HG02588 (cell line): ENCODE measurements at regions not wholly inside any gene's neighbourhood (a gene's known extent, or its start where the extent isn't known, plus 50 kb on each side); places are given as distances from the start of the nearest gene placed in this dataset.
A peak's percentile ranks its signal among the peaks of the same experiment; 100 is the strongest.

Experiments used
- ATAC-seq: cut with Tn5 transposase; IDR thresholded peaks from one replicate; pipeline ENCODE4 v1.9.1; 2021; ENCODE audit warnings: mild to moderate bottlenecking, moderate library complexity; ENCODE audit not compliant: unreplicated experiment

DNA sequence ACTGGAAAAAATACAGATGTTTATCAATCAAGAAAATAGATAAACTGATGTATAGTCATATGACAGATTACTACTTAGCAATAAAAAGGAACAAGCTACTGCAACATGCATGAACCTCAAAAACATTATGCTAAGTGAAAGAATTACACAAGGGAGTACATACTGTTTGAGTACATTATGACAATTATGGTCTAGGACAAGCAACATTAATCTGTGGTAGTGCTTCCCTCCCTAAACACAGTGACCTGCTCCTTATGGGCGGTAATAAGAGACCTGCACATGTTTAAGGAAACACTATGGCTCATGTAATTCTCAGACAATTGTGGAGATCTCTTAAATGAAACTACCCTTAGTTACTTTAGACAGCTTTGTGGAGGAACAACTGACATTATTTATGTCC, 421.2 kb upstream of the FBXO33 start:
- ATAC-seq = no peak

DNA sequence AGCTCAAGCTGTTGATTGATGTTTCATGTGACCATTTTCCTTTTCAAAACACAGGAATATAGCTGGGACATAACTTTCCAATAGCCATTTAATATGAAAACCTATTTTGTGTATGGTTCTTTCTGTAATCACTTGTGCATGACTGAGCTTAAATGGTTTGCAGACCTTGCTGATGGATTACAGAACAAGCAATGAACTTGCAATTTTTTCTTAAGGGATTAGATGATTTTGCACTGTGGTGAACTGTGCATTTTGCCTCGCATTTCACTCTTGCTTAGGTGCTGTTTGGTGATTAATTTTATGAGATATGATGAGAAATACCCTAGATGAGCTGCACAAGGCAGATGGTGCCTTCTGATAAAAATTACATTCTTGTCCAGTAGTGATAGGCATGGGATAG, 419.0 kb upstream of the FBXO33 start:
- ATAC-seq = no peak

DNA sequence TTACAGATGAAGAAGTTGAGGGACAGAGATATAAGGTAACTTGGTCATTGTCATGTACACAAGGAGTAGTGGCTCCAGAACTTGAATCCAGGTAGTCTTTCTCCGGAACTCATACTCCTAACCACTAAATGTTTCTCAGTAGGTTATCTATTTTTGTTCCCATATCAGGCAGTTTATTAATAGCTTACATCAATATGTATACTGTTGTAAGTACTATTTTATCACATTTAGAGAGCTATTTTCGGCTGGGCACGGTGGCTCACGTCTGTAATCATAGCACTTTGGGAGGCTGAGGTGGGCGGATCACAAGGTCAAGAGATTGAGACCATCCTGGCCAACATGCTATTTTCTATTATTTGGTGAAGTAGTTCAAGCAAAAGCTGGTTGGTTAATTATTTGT, 415.6 kb upstream of the FBXO33 start:
- no peak for ATAC-seq

DNA sequence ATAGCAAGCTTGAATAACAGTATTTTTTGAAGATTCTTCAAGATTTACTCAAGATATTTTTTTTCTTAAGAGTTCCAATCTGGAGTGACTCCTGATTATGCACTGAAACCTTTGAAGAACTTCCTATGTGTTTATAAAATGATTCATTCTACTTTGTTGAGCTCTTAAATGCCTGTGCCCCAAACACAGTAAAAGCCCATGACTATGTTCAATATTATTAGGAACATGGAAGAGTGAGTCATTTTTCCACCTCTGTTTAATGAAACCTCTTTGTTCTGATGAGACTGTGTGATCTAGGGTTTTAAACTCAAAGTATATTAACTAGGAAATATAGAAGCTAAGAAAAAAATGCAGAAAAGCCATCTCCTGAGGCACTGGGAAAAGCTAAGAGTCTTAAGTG, 415.0 kb upstream of the FBXO33 start:
- ATAC-seq = no peak

DNA sequence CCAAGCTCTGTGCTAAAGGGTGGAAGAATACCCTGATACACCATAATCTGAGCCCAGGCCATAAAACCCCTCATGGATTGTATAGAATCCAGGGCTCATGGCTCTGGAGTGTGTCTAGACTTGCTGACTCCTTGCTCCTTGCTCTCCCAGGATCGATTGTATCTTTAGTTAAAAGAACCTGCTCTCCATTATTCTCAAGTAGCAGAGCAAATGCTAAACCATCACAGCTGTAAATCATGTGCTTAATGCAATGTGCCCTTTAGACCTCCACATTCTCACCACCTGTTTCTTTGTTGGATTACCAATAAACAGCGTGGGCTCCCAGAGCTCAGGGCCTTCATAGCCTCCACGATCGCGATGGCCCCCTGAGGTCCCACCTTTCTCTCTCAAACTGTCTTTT, 411.6 kb upstream of the FBXO33 start:
- no peak for ATAC-seq

DNA sequence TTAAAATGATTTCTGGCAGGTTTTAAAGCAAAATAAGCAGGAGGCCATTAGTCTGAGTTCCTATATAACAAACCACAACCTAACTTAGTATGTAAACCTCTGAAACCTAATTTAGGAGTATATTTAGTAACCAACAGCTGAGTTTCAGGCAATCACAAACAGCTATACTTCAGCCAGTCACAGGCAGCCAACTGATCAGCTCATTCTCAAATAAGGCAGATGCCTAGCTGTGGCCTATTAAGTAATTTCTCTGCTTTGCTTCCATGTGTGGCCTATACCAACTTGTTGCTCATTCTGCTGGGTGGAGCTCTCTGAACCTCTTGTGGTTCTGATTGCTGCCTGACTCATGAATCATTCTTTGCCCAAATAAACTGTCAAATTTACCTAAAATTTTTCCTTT, 408.9 kb upstream of the FBXO33 start:
- ATAC-seq = peak; percentile 82

DNA sequence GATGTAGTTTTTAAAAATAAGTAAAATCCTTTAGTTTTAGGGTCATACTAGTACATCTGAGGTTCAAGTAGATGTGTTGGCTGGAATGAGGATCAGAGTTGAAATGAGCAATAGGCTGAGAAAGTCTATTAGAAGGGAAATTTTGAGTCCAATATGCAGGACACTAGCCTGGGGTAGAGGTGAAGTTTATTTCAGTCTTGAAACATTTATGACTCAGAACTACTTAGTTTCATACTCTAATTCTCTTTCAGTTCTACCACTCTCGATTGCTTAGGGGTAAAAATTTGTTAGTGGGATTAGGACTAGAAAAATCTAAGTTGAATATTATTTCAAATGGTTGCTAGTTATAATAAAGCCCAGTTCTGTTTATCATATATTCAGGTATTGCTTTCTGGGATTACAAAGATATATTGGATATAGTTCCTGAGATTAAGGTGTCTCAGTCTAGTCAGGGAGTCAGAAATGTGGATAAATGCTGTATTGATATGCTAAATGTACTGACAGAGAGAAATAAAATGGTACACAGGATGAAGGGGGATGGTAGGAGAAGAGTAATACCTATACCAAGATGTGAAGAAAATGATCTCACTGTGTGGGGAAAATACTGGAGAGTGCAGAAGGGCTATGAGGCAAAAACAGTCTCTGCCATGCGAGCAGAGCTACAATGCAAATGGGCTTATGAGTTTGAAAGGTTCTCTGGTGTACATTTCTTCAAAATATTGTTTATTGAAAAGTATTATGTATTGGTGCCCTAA, 395.8 kb upstream of the FBXO33 start:
- ATAC-seq = peak; percentile 99

DNA sequence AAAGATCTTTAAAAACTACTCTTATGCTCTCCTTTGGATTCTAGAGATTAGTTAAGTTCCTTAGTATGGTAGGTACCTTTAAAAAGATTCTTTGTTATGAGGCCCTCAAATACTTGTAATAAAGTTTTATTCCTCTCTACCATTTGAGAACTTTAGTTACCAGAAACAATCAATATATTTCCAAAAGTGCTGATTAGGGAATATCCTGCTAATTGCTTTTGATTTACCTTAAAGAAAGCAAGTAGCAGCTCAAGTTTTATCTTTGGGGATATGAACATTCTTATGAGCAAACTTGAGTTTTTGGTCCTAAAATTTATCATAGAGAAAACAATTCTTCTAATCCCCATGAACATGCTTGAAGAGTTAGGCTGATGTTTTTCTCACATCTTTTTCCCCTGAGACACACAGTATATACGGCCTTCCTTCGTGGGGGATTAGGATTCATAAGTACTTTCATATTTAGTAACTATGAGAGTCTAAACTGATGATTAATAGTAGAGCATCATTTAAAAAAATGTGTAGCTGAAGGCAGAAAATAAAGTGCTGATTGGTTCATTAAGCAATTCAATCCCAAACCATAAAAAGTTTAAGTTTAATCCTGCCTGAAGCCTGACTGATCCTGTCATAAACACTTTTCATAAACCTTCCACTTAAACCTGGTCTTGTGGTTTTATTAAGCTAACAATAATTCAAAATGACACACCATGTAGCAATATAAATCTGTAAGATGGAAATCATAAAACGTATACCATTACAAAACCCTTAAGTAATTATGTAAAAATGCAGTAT, 380.5 kb upstream of the FBXO33 start:
- no peak for ATAC-seq

DNA sequence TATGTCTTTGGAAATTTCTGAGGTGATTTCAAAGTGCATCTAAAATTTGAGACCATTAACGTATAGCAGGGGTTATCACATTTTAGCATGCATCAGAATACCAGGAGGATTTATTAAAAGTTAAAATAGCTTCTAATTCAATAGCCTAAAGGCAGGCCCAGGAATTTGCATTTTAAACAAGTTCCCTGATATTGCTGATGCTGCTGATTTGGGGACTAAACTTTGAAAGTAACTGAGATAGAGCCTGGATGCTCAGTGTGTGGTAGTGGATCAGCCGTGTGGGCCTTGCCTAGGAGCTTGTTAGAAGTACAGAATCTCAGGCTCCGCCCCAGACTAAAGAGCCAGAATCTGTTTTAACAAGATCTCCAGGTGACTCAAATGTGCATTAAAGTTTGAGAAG, 375.0 kb upstream of the FBXO33 start:
- ATAC-seq = no peak

DNA sequence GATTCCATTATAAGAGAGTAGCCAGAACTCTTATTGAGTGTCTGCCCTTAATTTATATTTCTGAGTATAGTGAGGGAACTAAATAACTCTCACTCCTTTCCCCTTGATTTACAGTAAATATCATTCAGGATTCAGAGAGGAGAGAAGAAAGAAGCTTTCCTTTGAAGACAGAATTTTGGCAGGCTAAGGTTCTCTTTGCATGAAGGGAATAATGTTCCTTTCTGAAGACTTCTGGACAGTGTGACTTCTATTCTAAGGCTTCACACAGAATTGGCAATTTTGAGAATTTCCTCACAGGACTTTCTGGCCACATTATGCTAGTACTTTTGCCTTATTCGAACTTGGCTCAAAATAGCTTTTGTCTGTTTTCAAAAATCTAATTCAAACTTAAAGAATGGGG, 352.2 kb upstream of the FBXO33 start:
- ATAC-seq = no peak

DNA sequence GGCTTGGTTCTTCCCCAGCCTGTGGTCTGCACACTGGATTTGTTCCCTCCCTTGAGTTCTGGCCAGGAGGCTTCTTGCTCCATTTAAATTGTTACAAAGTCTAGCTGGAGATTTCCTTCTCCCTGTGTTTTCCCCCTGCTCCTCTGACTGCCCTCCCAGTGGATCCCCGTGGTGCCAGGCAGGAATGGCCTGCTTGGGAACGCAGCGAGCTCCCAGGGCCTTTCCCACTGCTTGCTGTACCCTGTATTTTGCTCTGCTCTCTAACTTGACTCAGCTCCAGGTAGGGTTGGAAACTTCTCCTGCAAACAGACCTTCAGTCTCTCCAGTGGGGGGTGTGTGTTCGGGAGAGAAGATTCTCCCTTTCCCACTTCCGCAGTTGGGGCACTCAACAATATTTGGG, 349.2 kb upstream of the FBXO33 start:
- no peak for ATAC-seq

DNA sequence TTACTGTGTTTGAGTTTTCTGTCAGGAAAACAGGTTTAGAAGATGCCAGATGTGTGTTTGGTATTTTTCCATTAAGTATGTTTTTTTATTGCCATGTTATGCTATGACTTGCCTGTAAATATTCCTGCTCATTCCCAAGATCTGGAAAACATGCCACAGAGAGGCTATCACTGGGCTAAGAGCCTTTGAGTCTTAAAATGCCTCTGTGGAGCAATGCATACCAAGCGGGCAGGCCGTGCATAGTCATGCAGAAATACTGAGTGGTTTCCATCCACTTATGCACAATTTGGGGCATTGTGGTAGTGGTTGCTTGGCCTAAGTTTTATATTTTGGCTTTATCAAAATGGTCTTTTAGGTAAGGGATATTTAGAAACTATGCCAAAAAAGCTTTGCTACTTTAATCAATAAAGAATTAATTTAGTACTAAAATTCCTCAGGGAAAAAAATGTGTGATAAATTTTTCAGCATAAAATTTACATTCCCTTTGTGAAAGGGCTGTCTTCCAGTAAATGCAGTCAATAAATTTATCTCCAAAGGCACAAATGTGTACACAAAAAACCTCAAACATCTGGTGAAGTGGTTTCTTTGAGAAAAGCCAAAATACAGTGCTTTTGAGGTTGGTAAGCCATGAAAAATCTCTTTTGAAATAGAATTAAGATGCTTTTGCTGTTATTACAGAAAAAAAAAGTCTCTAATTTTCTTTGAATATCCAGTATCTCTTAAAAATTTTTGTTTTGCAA, 341.3 kb upstream of the FBXO33 start:
- no peak for ATAC-seq

DNA sequence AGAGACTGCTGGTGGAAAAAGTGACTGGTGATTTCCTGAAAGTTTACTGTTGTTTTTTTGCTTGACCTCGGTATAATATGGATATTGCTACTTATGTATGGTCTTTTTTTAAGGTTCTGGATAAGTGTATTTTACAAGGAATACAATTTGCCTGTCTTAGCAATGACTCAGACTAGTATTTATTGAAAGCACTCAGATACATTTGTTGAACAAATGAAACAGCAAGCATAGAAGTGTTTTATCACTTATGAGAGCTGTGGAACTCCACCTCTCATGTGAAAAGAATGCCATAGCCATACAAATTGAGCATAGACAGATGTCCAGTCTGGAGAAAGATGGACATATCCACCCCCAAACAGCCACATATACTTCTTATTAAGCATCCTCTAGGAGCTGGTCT, 340.4 kb upstream of the FBXO33 start:
- no peak for ATAC-seq

DNA sequence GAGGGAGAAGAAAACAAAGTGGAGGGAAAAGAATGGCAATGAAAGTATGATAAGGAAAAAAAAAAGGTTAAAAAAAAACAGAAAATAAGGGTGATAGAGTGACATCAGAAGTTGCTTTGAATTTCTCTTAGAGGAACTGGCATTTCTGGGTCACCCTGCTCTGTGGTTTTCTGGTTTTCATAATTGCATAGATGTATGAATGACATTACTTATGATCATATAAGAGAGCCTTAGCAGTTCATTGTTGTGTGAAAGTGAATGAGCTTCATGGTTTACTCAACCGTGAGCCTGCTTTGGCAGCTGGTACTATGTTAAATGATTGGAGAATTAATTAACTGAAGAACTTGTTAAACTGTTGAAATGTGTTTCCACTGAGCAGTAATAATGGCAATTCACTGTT, 336.4 kb upstream of the FBXO33 start:
- no peak for ATAC-seq

DNA sequence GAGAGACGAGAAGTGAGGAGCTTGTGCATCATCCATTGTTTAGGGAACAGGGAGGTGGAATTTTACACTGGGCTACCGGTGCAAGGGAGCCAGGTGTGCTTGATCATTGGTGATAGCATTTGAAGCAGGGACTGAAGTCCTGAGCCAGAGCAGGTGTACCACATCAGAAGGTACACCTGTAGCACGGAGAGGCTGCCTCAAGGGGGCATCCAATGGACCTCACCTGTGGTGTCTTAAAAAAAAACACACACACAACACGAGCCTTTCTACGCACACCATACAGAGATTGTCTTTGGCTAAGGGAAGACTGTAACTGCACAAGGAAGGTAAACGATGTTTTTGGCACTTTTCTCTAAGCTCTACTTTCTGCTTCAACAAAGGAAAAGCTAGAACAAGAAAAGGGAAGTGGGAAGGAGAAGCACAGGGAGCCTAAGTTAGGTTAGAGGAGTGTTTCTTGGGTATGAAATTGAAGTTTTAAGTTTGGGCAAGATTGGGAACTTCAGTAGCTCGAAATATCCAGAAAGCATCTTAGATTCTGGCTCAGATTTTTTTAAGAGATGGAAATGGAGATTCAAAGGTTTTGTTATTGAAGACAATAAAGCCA, 334.3 kb upstream of the FBXO33 start:
- no peak for ATAC-seq

DNA sequence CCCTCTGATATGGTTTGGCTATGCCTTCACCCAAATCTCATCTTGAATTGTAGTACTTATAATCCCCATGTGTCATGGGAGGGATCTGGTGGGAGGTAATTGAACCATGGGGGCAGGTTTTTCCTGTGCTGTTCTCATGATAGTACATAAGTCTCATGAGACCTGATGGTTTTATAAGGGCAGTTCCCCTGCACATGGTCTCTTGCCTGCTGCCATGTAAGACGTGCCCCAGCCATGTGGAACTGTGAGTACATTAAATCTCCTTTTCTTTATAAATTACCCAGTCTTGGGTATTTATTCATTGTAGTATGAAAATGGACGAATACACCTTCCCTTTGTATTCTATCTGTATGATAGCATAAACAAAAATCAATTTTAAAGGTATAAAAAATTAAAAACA, 333.4 kb upstream of the FBXO33 start:
- ATAC-seq = no peak

DNA sequence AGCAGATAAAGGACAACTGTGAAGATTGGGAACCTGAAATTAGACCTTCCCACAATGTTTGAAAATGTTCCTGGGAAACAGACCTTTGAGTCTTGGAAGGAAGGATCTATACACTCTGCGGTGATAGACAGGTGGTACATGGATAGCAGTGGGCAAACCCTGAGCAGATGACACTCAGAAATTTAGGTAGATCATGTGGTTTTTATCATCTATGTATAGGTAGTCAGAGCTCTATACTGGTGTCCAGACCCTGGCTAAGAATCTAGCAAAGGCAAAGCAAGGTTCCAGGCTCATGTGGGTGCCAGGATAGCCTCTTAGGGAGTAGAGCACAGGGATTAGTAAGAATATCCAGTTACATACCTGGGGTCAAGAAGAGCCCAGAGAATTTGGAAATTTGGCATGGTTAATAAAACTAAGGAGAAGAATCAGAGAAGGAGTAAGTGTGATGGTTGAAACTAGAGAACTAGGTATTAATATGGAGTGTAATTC, 331.2 kb upstream of the FBXO33 start:
- ATAC-seq = peak; percentile 31

DNA sequence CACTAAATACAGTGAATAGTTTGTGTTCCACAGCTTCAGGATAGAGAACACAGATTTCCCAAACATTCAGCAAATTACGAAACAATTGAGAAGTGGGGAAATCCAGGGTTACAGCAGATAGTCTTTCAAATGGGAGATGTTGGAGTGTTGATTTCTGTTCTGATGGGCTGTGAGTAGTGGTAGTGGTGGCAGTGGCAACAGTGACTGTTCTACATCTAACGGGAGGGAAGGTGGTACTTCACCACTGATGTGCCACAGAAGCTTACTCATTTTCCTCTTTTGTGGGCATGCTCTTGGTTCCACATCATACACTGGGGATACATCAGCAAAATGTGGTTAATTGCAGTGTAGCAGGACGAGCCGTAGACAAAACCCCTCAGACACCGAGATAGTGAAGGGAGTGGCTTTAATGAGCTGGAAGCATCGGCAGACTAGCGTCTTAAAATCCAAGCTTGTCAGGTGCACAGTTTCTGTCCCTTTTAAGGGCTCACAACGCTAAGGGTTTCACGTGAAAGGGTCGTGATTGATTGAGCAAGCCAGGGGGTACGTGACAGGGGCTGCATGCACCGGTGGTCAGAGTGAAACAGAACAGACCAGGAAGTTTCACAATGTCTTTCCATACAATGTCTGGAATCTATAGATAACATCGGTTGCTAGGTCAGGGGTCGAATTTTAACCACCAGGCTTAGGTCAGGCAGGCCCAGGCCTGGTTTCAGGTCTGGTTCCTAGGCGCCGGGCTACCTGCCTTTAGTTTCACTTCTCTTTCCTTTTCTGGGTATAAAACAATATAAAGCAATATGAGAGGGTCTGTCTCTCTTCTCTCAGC, 330.6 kb upstream of the FBXO33 start:
- peak; percentile 64 for ATAC-seq

DNA sequence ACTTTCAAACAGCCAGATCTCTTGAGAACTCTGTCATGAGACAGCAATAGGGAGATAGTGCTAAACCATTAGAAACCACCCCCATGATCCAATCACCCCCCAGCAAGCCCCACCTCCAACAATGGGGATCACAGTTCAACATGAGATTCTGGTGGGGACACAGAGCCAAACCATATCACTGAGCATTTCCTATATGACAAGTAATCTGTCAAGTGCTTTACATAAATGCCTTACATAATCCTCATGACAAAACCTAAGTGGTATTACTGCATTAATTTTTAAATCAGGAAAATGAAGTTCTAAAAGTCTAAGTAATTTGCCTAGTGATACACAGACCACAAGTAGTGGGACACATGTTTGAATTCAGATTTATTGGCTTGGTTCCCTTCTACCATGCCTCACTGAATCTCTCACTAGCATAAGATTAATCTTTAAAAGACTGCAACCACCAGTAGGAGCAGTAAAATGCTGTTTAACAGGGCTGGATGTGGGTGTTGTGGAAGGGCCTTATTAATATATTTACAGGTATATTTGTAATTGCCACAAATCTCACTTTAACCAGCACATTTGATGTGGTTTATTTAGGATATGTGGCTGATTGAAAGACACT, 323.1 kb upstream of the FBXO33 start:
- peak; percentile 69 for ATAC-seq

DNA sequence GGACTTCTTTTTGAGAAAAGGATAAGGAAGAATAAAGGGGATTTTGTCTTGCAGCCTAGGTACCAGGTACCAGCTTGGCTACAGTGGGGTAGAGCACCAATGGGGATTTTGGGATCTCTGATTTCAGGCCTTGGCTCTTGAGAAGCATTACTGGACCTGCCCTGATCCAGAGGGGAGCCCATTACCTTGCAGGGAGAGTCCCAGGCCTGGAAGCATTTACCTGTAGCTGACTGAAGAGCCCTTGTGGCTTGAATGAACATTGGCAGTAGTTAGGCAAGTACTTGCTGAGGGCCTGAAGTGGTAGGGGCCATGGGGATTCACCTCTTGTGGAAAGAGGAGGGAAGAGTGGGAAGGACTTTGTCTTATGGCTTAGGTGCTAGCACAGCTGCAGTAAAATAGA, 308.2 kb upstream of the FBXO33 start:
- ATAC-seq = no peak
